Tibial nerve (tissue), 4 donors: ENCODE measurements at regions not wholly inside any gene's neighbourhood (a gene's known extent, or its start where the extent isn't known, plus 50 kb on each side); places are given as distances from the start of the nearest gene placed in this dataset.
"Not testable (repeated sequence)": the region's sequence is repeated elsewhere in the genome, so short reads cannot be mapped to it uniquely, and the experiment has no call there.

Experiments used
- DNase-seq, 2 donors: peaks; one replicate each; pipeline ENCODE4 v3.0.0-alpha.2; 2019; ENCODE audit warnings: low spot score in 2 of 2
- H3K27ac ChIP-seq, 4 donors: fragments of 200-600 bp; sonication (generic) in 3 of 4; one replicate each; pipeline ENCODE4 v1.5.1; 2017 to 2019; ENCODE audit warnings: mild to moderate bottlenecking in 1 of 4
- H3K27me3 ChIP-seq, 2 donors: fragments of 200-600 bp; sonication (generic) in 1 of 2; one replicate each; pipeline versions ENCODE4 v1.5.1 to v1.6.0; 2017 to 2019
- H3K36me3 ChIP-seq, 3 donors: fragments of 200-600 bp; sonication (generic); one replicate each; pipeline ENCODE4 v1.5.1; 2018 to 2019
- H3K4me1 ChIP-seq, 4 donors: fragments of 200-600 bp; sonication (generic) in 3 of 4; one replicate each; pipeline ENCODE4 v1.5.1; 2017 to 2019
- H3K4me3 ChIP-seq, 4 donors: fragments of 200-600 bp; sonication (generic) in 3 of 4; one replicate each; pipeline ENCODE4 v1.5.1; 2017 to 2019; ENCODE audit warnings: mild to moderate bottlenecking in 1 of 4, moderate library complexity in 1 of 4
- H3K9me3 ChIP-seq, 4 donors: fragments of 200-600 bp; sonication (generic) in 3 of 4; one replicate each; pipeline ENCODE4 v1.5.1; 2017 to 2019
- CTCF ChIP-seq, 5 experiments: fragments of 200-600 bp in 3 of 5; fragments of 450-650 bp in 2 of 5; sonication (generic) in 3 of 5; IDR thresholded peaks; one replicate each; pipeline ENCODE4 v1.5.1; 2016 to 2019; ENCODE audit warnings: antibody characterized with exemption in 5 of 5, mild to moderate bottlenecking in 3 of 5, moderate library complexity in 2 of 5
- EP300 ChIP-seq, 2 donors: sonication (generic); formaldehyde crosslinking; IDR thresholded peaks; one replicate each; pipeline ENCODE4 v1.6.1; 2017; ENCODE audit warnings: antibody characterized with exemption in 2 of 2, mild to moderate bottlenecking in 1 of 2
- POLR2A ChIP-seq, 2 donors: fragments of 450-650 bp; IDR thresholded peaks; one replicate each; pipeline ENCODE4 v1.6.1; 2017; ENCODE audit warnings: antibody characterized with exemption in 2 of 2, mild to moderate bottlenecking in 2 of 2, moderate library complexity in 2 of 2
- WGBS, 2 donors: methylation state at CpG; one replicate each; pipeline ENCODE4 v1.1.5; 2018; 5-methylcytosine and 5-hydroxymethylcytosine counted together

- WGBS, 2 donors, result 59 to 72% methylated on average over 4 of the region's 4 CpGs
- Histone ChIP-seq H3K4me3 (no peak overlapping the region), H3K27me3 (no peaks in the 10 kb centered on the region), H3K9me3 (no peaks in the 10 kb centered on the region), H3K27ac (no peak overlapping the region), H3K36me3 (no peaks in the 10 kb centered on the region), H3K4me1 (no peaks in the 10 kb centered on the region)
- TF ChIP-seq EP300 (IDR thresholded peaks at IDR 0.05), result no peak
- no peak for TF ChIP-seq CTCF (IDR thresholded peaks at IDR 0.05)
- no peak for TF ChIP-seq POLR2A (IDR thresholded peaks at IDR 0.05)
- no peak for DNase-seq
These were observed 941.2 kb downstream of the FAM181B start for GRCh38 chr11:81792416-81792815.

- no peaks in the 10 kb centered on the region for H3K4me1 ChIP-seq
- H3K27ac ChIP-seq, result no peak overlapping the region
- TF ChIP-seq EP300 (IDR thresholded peaks at IDR 0.05) (no peak), POLR2A (IDR thresholded peaks at IDR 0.05) (no peak), CTCF (IDR thresholded peaks at IDR 0.05) (no peak)
- H3K36me3 ChIP-seq, result no peaks in the 10 kb centered on the region
- WGBS, 2 donors, result 9 to 21% methylated on average over 1 of the region's 1 CpG
- no peak for DNase-seq
- no peak overlapping the region for H3K4me3 ChIP-seq
- no peaks in the 10 kb centered on the region for H3K9me3 ChIP-seq
- H3K27me3 ChIP-seq, result no peaks in the 10 kb centered on the region
These were observed 946.0 kb downstream of the FAM181B start for GRCh38 chr11:81787584-81788049.

- 11 to 15% methylated on average over 3 of the region's 3 CpGs for WGBS, 2 donors
- Histone ChIP-seq H3K9me3 (no peaks in the 10 kb centered on the region), H3K4me1 (no peaks in the 10 kb centered on the region), H3K4me3 (no peak overlapping the region), H3K27me3 (no peaks in the 10 kb centered on the region), H3K27ac (no peak overlapping the region), H3K36me3 (no peaks in the 10 kb centered on the region)
- no peak for DNase-seq
- TF ChIP-seq EP300 (IDR thresholded peaks at IDR 0.05) (no peak), CTCF (IDR thresholded peaks at IDR 0.05) (no peak), POLR2A (IDR thresholded peaks at IDR 0.05) (no peak)
These were observed 961.5 kb downstream of the FAM181B start for GRCh38 chr11:81772166-81772565.

GRCh38 chr11:81769906-81770305 lies 963.8 kb downstream of the FAM181B start:
- not testable (repeated sequence) for H3K36me3 ChIP-seq, H3K4me1 ChIP-seq, DNase-seq, H3K27me3 ChIP-seq, H3K4me3 ChIP-seq, H3K9me3 ChIP-seq, H3K27ac ChIP-seq
- WGBS, 2 donors, result 54 to 56% methylated on average over 5 of the region's 5 CpGs

- Histone ChIP-seq H3K27me3 (no peaks in the 10 kb centered on the region), H3K9me3 (no peaks in the 10 kb centered on the region), H3K27ac (no peak overlapping the region), H3K36me3 (no peaks in the 10 kb centered on the region), H3K4me3 (no peak overlapping the region), H3K4me1 (no peaks in the 10 kb centered on the region)
- no peak for DNase-seq
- WGBS, 2 donors, result 88% methylated on average over 1 of the region's 1 CpG
- TF ChIP-seq POLR2A (IDR thresholded peaks at IDR 0.05) (no peak), EP300 (IDR thresholded peaks at IDR 0.05) (no peak), CTCF (IDR thresholded peaks at IDR 0.05) (no peak)
These were observed 976.6 kb downstream of the FAM181B start for GRCh38 chr11:81756864-81757595.
